HepG2 (cell line): ENCODE measurements at regions not wholly inside any gene's neighbourhood (a gene's known extent, or its start where the extent isn't known, plus 50 kb on each side); places are given as distances from the start of the nearest gene placed in this dataset.

Experiments used
- ATAC-seq: fragments of 200-7000 bp; cut with Tn5 transposase; 3 replicates; pipeline ENCODE4 v1.9.1; 2020; ENCODE audit warnings: mild to moderate bottlenecking, moderate library complexity
- BruUV-seq: library from RNA; stranded (reverse); fragments of 400-500 nt; replicated peaks from 2 replicates; lab custom pipeline; 2021; lab: Mats Ljungman, UMichigan
- CTCF ChIA-PET: fragments of 300-600 bp; formaldehyde crosslinking; extraction: SDS; loops from one replicate; lab custom pipeline; 2021; ENCODE audit warnings: low total read pairs, inconsistent platforms, low intra/inter-chr PET ratio; lab: Yijun Ruan, JAX
- POLR2A ChIA-PET: fragments of 350-600 bp; sonication (Branson Sonifier 250); formaldehyde crosslinking; loops from one replicate; lab custom pipeline; 2020; ENCODE audit warnings: antibody characterized with exemption, inconsistent platforms; lab: Yijun Ruan, JAX
- DNase-seq: peaks from one replicate; pipeline ENCODE4 v3.0.0-alpha.2; 2015; ENCODE audit warnings: low spot score
- FAIRE-seq: peaks from 3 replicates; lab custom pipeline; 2011; peaks lifted over from hg19 to GRCh38; lab: Jason Lieb, UNC
- H2AFZ ChIP-seq: one replicate; pipeline ENCODE4 v1.6.1; 2011; ENCODE audit warnings: low read length, inconsistent platforms
- H3K27ac ChIP-seq: fragments of 300-600 bp; 3 replicates; pipeline ENCODE4 v1.8.0; 2011; ENCODE audit warnings: mixed run types, mild to moderate bottlenecking, mixed read lengths, low read length, inconsistent platforms; ENCODE audit not compliant: insufficient read depth; ENCODE audit errors: extremely low read length
- H3K27me3 ChIP-seq, 2 experiments: fragments of 200-600 bp in 1 of 2; 2 replicates in 1 of 2; 3 replicates in 1 of 2; pipeline versions ENCODE4 v1.6.0 to v1.8.0; 2011; ENCODE audit warnings: low read length in 2 of 2, mild to moderate bottlenecking in 2 of 2, moderate library complexity in 2 of 2, inconsistent platforms in 1 of 2; ENCODE audit not compliant: insufficient read depth in 2 of 2, control insufficient read depth in 1 of 2
- H3K36me3 ChIP-seq, 2 experiments: fragments of 200-600 bp in 1 of 2; replicated peaks in 1 of 2; 2 replicates in 1 of 2; 3 replicates in 1 of 2; pipeline versions ENCODE4 v1.5.1 to v1.8.0; 2011; ENCODE audit warnings: low read length in 2 of 2, inconsistent platforms in 1 of 2; ENCODE audit not compliant: insufficient read depth in 2 of 2, control insufficient read depth in 1 of 2
- H3K4me1 ChIP-seq: 2 replicates; pipeline ENCODE4 v1.5.1; 2012; ENCODE audit warnings: low read length, inconsistent platforms; ENCODE audit not compliant: insufficient read depth
- H3K4me2 ChIP-seq: 2 replicates; pipeline ENCODE4 v1.6.0; 2011; ENCODE audit warnings: low read depth, low read length, inconsistent platforms
- H3K4me3 ChIP-seq, 3 experiments: fragments of 200-600 bp in 1 of 3; sonication (generic), shearing (Covaris generic) in 1 of 3; replicated peaks in 1 of 3; 2 replicates each; pipeline ENCODE4 v1.5.1; 2011 to 2016; ENCODE audit warnings: low read length in 3 of 3, inconsistent platforms in 2 of 3, low read depth in 2 of 3, mild to moderate bottlenecking in 2 of 3, control low read depth in 1 of 3, mixed read lengths in 1 of 3; ENCODE audit not compliant: insufficient read depth in 1 of 3
- H3K79me2 ChIP-seq: one replicate; pipeline ENCODE4 v1.6.1; 2011; ENCODE audit warnings: low read length, inconsistent platforms; ENCODE audit not compliant: insufficient read depth
- H3K9ac ChIP-seq: 2 replicates; pipeline ENCODE4 v1.6.0; 2011; ENCODE audit warnings: mild to moderate bottlenecking, low read depth, low read length, inconsistent platforms; ENCODE audit not compliant: insufficient read depth
- H3K9me3 ChIP-seq: 2 replicates; pipeline ENCODE4 v1.5.1; 2012; ENCODE audit warnings: mild to moderate bottlenecking, low read length
- H4K20me1 ChIP-seq: 2 replicates; pipeline ENCODE4 v1.6.0; 2011; ENCODE audit warnings: inconsistent platforms, mild to moderate bottlenecking, low read length, moderate library complexity; ENCODE audit not compliant: insufficient read depth
- AKNA ChIP-seq: sonication (generic); formaldehyde crosslinking; IDR thresholded peaks from 2 replicates; pipeline ENCODE4 v1.4.0; 2020; ENCODE audit warnings: missing genetic modification reagents, borderline replicate concordance
- HNRNPUL1 ChIP-seq: fragments of 200-400 bp; formaldehyde crosslinking; IDR thresholded peaks from 2 replicates; pipeline ENCODE4 v1.6.1; 2017; ENCODE audit warnings: low read depth, mild to moderate bottlenecking, low read length, moderate library complexity
- NFIB ChIP-seq: sonication (generic); formaldehyde crosslinking; IDR thresholded peaks from 2 replicates; pipeline ENCODE4 v1.9.0; 2021; ENCODE audit warnings: missing genetic modification reagents, mild to moderate bottlenecking, borderline replicate concordance
- NFYB ChIP-seq: sonication (generic); formaldehyde crosslinking; IDR thresholded peaks from 2 replicates; pipeline ENCODE4 v1.4.0; 2020; ENCODE audit warnings: missing genetic modification reagents
- PCBP2 ChIP-seq: fragments of 200-400 bp; formaldehyde crosslinking; optimal IDR thresholded peaks from 2 replicates; pipeline ENCODE3; 2018; ENCODE audit warnings: low read length, low read depth; ENCODE audit not compliant: poor library complexity, severe bottlenecking
- RARA ChIP-seq: IDR thresholded peaks from 2 replicates; pipeline ENCODE4 v1.6.1; 2016; ENCODE audit warnings: missing genetic modification reagents, missing compliant biosample characterization
- TCF7L2 ChIP-seq: IDR thresholded peaks from 2 replicates; pipeline ENCODE4 v1.6.1; 2011; ENCODE audit warnings: mild to moderate bottlenecking, low read depth, low read length, moderate library complexity
- ZNF205 ChIP-seq: IDR thresholded peaks from 2 replicates; pipeline ENCODE4 v1.6.1; 2018; ENCODE audit warnings: missing biosample characterization, missing genetic modification reagents
- WGBS: methylation state at CpG from one replicate; pipeline ENCODE4 v1.1.6; 2017; ENCODE audit warnings: low lambda C conversion rate; 5-methylcytosine and 5-hydroxymethylcytosine counted together
- in situ Hi-C: cut with HindIII; loops from 2 replicates; pipeline ENCODE4 v1.10.0; 2017; ENCODE audit warnings: low pct_unique_long_range_greater_than_20kb; ENCODE audit not compliant: extremely low pct_ligation_motif_present
- intact Hi-C: fragments of 100-400 bp; cut with micrococcal nuclease; formaldehyde crosslinking; loops from one replicate; pipeline ENCODE4 v1.10.0; 2022; ENCODE audit not compliant: unreplicated experiment
- TF ChIP-seq, protein P1 (sequence below): sonication (generic); formaldehyde crosslinking; IDR thresholded peaks from one replicate; pipeline ENCODE4 v1.5.1; 2020; ENCODE audit warnings: mild to moderate bottlenecking, missing genetic modification reagents; ENCODE audit errors: not compliant biosample characterization
- TF ChIP-seq, protein P2 (sequence below): sonication (generic); formaldehyde crosslinking; IDR thresholded peaks from 2 replicates; pipeline ENCODE4 v1.4.0; 2020; ENCODE audit warnings: mild to moderate bottlenecking, low read depth, missing genetic modification reagents

DNA sequence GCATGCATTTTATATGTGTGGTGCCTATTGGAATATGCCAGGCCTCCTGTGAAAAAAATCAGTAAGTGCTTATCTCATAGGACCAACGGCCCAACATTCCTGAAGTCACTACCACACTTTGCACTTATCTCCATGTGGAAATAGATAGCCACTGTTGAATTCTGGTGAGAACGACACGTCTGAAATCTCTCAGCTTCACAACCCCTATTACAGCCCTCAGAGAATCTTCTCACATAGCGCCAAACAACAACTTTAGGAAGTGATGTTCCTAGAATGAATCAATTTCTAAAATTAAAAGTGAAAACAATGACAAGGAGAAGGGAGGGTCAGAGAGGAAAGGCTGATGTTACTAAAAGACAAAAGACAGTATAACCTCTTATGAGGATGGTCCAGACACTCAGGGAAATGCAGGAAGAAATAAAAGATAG, 270.8 kb upstream of the BTG1 start:
- WGBS, result 26% methylated on average over 4 of the region's 4 CpGs
- ChIA-PET CTCF (no interaction called here), POLR2A (no interaction called here)
- no peaks in the 10 kb centered on the region for H3K4me1 ChIP-seq
- FAIRE-seq, result no peak
- no peak overlapping the region for H2AFZ ChIP-seq
- no peaks in the 10 kb centered on the region; the same call in 1 of the 2 replicates for H4K20me1 ChIP-seq
- H3K36me3 ChIP-seq, result no peaks in the 10 kb centered on the region
- DNase-seq, result no peak
- in situ Hi-C loops, result loop anchor here (25.0 kb wide), 1 partner anchor 1029 kb away; no protein-coding TSS in a partner anchor
- no peaks in the 10 kb centered on the region for H3K79me2 ChIP-seq
- no peak for ATAC-seq
- no peaks in the 10 kb centered on the region for H3K9me3 ChIP-seq
- no peak overlapping the region for H3K4me2 ChIP-seq
- H3K9ac ChIP-seq, result no peak overlapping the region
- no peaks in the 10 kb centered on the region for H3K27me3 ChIP-seq
- H3K4me3 ChIP-seq, result no peak overlapping the region
- BruUV-seq, result no TSS peak
- no peak overlapping the region for H3K27ac ChIP-seq
- intact Hi-C loops, result no loop called here
- TF ChIP-seq PCBP2 (no peak), NFYB (no peak), AKNA (no peak), ZNF205 (no peak), NFIB (CRISPR knock-in tag) (no peak), HNRNPUL1 (no peak), TCF7L2 (no peak), RARA (CRISPR knock-in tag) (no peak)
- TF ChIP-seq, protein P1, sequence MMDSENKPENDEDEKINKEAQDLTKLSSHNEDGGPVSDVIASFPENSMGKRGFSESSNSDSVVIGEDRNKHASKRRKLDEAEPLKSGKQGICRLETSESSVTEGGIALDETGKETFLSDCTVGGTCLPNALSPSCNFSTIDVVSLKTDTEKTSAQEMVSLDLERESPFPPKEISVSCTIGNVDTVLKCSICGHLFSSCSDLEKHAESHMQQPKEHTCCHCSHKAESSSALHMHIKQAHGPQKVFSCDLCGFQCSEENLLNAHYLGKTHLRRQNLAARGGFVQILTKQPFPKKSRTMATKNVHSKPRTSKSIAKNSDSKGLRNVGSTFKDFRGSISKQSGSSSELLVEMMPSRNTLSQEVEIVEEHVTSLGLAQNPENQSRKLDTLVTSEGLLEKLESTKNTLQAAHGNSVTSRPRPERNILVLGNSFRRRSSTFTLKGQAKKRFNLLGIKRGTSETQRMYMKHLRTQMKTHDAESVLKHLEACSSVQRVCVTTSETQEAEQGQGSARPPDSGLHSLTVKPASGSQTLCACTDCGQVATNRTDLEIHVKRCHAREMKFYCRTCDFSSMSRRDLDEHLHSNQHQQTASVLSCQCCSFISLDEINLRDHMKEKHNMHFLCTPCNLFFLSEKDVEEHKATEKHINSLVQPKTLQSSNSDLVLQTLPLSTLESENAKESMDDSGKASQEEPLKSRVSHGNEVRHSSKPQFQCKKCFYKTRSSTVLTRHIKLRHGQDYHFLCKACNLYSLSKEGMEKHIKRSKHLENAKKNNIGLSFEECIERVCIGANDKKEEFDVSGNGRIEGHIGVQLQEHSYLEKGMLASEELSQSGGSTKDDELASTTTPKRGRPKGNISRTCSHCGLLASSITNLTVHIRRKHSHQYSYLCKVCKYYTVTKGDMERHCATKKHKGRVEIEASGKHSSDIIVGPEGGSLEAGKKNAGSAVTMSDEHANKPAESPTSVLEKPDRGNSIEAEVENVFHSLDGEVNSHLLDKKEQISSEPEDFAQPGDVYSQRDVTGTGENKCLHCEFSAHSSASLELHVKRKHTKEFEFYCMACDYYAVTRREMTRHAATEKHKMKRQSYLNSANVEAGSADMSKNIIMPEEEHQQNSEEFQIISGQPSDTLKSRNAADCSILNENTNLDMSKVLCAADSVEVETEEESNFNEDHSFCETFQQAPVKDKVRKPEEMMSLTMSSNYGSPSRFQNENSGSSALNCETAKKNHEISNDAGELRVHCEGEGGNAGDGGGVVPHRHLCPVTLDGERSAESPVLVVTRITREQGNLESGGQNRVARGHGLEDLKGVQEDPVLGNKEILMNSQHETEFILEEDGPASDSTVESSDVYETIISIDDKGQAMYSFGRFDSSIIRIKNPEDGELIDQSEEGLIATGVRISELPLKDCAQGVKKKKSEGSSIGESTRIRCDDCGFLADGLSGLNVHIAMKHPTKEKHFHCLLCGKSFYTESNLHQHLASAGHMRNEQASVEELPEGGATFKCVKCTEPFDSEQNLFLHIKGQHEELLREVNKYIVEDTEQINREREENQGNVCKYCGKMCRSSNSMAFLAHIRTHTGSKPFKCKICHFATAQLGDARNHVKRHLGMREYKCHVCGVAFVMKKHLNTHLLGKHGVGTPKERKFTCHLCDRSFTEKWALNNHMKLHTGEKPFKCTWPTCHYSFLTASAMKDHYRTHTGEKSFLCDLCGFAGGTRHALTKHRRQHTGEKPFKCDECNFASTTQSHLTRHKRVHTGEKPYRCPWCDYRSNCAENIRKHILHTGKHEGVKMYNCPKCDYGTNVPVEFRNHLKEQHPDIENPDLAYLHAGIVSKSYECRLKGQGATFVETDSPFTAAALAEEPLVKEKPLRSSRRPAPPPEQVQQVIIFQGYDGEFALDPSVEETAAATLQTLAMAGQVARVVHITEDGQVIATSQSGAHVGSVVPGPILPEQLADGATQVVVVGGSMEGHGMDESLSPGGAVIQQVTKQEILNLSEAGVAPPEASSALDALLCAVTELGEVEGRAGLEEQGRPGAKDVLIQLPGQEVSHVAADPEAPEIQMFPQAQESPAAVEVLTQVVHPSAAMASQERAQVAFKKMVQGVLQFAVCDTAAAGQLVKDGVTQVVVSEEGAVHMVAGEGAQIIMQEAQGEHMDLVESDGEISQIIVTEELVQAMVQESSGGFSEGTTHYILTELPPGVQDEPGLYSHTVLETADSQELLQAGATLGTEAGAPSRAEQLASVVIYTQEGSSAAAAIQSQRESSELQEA, result no peak
- TF ChIP-seq, protein P2, sequence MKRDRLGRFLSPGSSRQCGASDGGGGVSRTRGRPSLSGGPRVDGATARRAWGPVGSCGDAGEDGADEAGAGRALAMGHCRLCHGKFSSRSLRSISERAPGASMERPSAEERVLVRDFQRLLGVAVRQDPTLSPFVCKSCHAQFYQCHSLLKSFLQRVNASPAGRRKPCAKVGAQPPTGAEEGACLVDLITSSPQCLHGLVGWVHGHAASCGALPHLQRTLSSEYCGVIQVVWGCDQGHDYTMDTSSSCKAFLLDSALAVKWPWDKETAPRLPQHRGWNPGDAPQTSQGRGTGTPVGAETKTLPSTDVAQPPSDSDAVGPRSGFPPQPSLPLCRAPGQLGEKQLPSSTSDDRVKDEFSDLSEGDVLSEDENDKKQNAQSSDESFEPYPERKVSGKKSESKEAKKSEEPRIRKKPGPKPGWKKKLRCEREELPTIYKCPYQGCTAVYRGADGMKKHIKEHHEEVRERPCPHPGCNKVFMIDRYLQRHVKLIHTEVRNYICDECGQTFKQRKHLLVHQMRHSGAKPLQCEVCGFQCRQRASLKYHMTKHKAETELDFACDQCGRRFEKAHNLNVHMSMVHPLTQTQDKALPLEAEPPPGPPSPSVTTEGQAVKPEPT, result no peak
